WTC11 (cell line): ENCODE measurements at regions not wholly inside any gene's neighbourhood (a gene's known extent, or its start where the extent isn't known, plus 50 kb on each side); places are given as distances from the start of the nearest gene placed in this dataset.

ENCODE experiments used
- ATF1 ChIP-seq: sonication (generic); formaldehyde crosslinking; IDR thresholded peaks from 2 replicates; pipeline ENCODE4 v1.8.1; 2023; ENCODE audit warnings: mild to moderate bottlenecking, moderate library complexity, missing genetic modification reagents
- ETV6 ChIP-seq: sonication (generic); formaldehyde crosslinking; IDR thresholded peaks from 2 replicates; pipeline ENCODE4 v1.8.1; 2022; ENCODE audit warnings: mild to moderate bottlenecking, missing genetic modification reagents
- GABPB1 ChIP-seq: sonication (generic); formaldehyde crosslinking; IDR thresholded peaks from 2 replicates; pipeline ENCODE4 v1.8.1; 2023; ENCODE audit warnings: mild to moderate bottlenecking, missing genetic modification reagents
- SP1 ChIP-seq: sonication (generic); formaldehyde crosslinking; conservative IDR thresholded peaks from 2 replicates; pipeline ENCODE4 v1.8.1; 2022; ENCODE audit warnings: missing genetic modification reagents
- TCF7 ChIP-seq: sonication (generic); formaldehyde crosslinking; IDR thresholded peaks from 2 replicates; pipeline ENCODE4 v1.8.0; 2022; ENCODE audit warnings: mild to moderate bottlenecking, low read depth, missing genetic modification reagents, moderate library complexity
- ZNF121 ChIP-seq: sonication (generic); formaldehyde crosslinking; IDR thresholded peaks from 2 replicates; pipeline ENCODE4 v1.8.0; 2023; ENCODE audit warnings: missing genetic modification reagents
- ZNF138 ChIP-seq: sonication (generic); formaldehyde crosslinking; conservative IDR thresholded peaks from 2 replicates; pipeline ENCODE4 v1.8.1; 2022; ENCODE audit warnings: mild to moderate bottlenecking, moderate library complexity, missing genetic modification reagents
- TF ChIP-seq, protein P1 (sequence below): sonication (generic); formaldehyde crosslinking; IDR thresholded peaks from 2 replicates; pipeline ENCODE4 v1.8.1; 2023; ENCODE audit warnings: mild to moderate bottlenecking, missing genetic modification reagents, moderate library complexity
- TF ChIP-seq, protein P2 (sequence below): sonication (generic); formaldehyde crosslinking; IDR thresholded peaks from 2 replicates; pipeline ENCODE4 v1.8.0; 2022; ENCODE audit warnings: mild to moderate bottlenecking, missing genetic modification reagents
- TF ChIP-seq, protein P3 (sequence below): fragments of 200-600 bp; IDR thresholded peaks from 2 replicates; pipeline ENCODE4 v1.8.0; 2022; ENCODE audit warnings: antibody characterized with exemption
- TF ChIP-seq, protein P4 (sequence below): sonication (generic); formaldehyde crosslinking; IDR thresholded peaks from 2 replicates; pipeline ENCODE4 v1.8.0; 2022; ENCODE audit warnings: mild to moderate bottlenecking, missing genetic modification reagents
- TF ChIP-seq, protein P5 (sequence below): sonication (generic); formaldehyde crosslinking; IDR thresholded peaks from 2 replicates; pipeline ENCODE4 v1.8.0; 2022; ENCODE audit warnings: mild to moderate bottlenecking, missing genetic modification reagents
- TF ChIP-seq, protein P6 (sequence below): fragments of 250-450 bp; sonication (Bioruptor Pico); IDR thresholded peaks from 2 replicates; pipeline ENCODE4 v1.9.0; 2021; ENCODE audit warnings: mild to moderate bottlenecking
- TF ChIP-seq, protein P7 (sequence below): sonication (generic); formaldehyde crosslinking; IDR thresholded peaks from 2 replicates; pipeline ENCODE4 v1.8.1; 2022; ENCODE audit warnings: low read depth, missing genetic modification reagents, borderline replicate concordance

DNA sequence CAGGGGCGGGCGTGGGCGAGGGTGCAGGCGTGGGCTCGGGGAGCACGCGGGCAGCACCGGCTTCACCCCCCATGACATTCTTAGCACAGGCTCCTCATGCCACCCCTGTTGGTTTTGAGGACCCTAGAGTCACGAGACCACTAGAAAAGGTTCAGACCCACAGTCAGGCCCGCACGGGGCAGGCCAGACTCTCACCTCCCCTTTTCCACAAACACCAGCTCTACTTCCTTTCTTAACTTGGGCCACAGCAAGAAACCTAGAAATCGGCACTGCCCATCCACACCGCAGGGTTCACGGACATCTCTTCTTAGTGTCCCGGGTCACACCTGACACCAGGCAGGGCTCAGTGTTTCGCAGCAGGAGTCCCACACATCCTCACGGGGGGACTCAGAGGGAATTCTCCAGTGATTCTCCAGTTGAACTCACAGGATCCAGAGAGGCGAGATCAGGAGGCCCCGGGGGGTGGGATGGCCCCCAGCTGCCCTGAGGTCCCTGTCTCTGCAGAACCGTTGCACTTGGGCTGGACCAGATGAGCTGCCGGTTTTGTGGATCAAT is 52.0 kb downstream of the JAKMIP3 start:
- TF ChIP-seq ATF1 (CRISPR knock-in tag): no peak
- TF ChIP-seq, protein P1, sequence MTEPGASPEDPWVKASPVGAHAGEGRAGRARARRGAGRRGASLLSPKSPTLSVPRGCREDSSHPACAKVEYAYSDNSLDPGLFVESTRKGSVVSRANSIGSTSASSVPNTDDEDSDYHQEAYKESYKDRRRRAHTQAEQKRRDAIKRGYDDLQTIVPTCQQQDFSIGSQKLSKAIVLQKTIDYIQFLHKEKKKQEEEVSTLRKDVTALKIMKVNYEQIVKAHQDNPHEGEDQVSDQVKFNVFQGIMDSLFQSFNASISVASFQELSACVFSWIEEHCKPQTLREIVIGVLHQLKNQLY (CRISPR knock-in tag): no peak
- TF ChIP-seq GABPB1 (CRISPR knock-in tag): no peak
- no peak for TF ChIP-seq ZNF138 (CRISPR knock-in tag)
- TF ChIP-seq, protein P2, sequence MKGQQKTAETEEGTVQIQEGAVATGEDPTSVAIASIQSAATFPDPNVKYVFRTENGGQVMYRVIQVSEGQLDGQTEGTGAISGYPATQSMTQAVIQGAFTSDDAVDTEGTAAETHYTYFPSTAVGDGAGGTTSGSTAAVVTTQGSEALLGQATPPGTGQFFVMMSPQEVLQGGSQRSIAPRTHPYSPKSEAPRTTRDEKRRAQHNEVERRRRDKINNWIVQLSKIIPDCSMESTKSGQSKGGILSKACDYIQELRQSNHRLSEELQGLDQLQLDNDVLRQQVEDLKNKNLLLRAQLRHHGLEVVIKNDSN (CRISPR knock-in tag): no peak
- TF ChIP-seq, protein P3, sequence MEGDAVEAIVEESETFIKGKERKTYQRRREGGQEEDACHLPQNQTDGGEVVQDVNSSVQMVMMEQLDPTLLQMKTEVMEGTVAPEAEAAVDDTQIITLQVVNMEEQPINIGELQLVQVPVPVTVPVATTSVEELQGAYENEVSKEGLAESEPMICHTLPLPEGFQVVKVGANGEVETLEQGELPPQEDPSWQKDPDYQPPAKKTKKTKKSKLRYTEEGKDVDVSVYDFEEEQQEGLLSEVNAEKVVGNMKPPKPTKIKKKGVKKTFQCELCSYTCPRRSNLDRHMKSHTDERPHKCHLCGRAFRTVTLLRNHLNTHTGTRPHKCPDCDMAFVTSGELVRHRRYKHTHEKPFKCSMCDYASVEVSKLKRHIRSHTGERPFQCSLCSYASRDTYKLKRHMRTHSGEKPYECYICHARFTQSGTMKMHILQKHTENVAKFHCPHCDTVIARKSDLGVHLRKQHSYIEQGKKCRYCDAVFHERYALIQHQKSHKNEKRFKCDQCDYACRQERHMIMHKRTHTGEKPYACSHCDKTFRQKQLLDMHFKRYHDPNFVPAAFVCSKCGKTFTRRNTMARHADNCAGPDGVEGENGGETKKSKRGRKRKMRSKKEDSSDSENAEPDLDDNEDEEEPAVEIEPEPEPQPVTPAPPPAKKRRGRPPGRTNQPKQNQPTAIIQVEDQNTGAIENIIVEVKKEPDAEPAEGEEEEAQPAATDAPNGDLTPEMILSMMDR: no peak
- TF ChIP-seq ZNF121 (CRISPR knock-in tag): no peak
- no peak for TF ChIP-seq SP1 (CRISPR knock-in tag)
- TF ChIP-seq, protein P4, sequence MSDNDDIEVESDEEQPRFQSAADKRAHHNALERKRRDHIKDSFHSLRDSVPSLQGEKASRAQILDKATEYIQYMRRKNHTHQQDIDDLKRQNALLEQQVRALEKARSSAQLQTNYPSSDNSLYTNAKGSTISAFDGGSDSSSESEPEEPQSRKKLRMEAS (CRISPR knock-in tag): no peak
- no peak for TF ChIP-seq TCF7
- TF ChIP-seq ETV6: no peak
- TF ChIP-seq, protein P5, sequence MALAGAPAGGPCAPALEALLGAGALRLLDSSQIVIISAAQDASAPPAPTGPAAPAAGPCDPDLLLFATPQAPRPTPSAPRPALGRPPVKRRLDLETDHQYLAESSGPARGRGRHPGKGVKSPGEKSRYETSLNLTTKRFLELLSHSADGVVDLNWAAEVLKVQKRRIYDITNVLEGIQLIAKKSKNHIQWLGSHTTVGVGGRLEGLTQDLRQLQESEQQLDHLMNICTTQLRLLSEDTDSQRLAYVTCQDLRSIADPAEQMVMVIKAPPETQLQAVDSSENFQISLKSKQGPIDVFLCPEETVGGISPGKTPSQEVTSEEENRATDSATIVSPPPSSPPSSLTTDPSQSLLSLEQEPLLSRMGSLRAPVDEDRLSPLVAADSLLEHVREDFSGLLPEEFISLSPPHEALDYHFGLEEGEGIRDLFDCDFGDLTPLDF (CRISPR knock-in tag): no peak
- TF ChIP-seq, protein P6, sequence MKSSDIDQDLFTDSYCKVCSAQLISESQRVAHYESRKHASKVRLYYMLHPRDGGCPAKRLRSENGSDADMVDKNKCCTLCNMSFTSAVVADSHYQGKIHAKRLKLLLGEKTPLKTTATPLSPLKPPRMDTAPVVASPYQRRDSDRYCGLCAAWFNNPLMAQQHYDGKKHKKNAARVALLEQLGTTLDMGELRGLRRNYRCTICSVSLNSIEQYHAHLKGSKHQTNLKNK (CRISPR knock-in tag): no peak
- TF ChIP-seq, protein P7, sequence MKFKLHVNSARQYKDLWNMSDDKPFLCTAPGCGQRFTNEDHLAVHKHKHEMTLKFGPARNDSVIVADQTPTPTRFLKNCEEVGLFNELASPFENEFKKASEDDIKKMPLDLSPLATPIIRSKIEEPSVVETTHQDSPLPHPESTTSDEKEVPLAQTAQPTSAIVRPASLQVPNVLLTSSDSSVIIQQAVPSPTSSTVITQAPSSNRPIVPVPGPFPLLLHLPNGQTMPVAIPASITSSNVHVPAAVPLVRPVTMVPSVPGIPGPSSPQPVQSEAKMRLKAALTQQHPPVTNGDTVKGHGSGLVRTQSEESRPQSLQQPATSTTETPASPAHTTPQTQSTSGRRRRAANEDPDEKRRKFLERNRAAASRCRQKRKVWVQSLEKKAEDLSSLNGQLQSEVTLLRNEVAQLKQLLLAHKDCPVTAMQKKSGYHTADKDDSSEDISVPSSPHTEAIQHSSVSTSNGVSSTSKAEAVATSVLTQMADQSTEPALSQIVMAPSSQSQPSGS (CRISPR knock-in tag): no peak
